IMR-90 (cell line): ENCODE measurements at regions not wholly inside any gene's neighbourhood (a gene's known extent, or its start where the extent isn't known, plus 50 kb on each side); places are given as distances from the start of the nearest gene placed in this dataset.
A peak's percentile ranks its signal among the peaks of the same experiment; 100 is the strongest.

ENCODE experiments used
- ATAC-seq: fragments of 200-7000 bp; cut with Tn5 transposase; 2 replicates; pipeline ENCODE4 v1.9.1; 2020; ENCODE audit warnings: low read depth, mild to moderate bottlenecking, moderate library complexity
- BruUV-seq: library from RNA; stranded (reverse); fragments of 400-500 nt; replicated peaks from 2 replicates; lab custom pipeline; 2021; lab: Mats Ljungman, UMichigan
- CTCF ChIA-PET: fragments of 300-600 bp; formaldehyde crosslinking; extraction: SDS; loops from one replicate; lab custom pipeline; 2021; ENCODE audit warnings: antibody characterized with exemption; lab: Yijun Ruan, JAX
- POLR2A ChIA-PET: fragments of 300-600 bp; sonication (Branson Sonifier 250); formaldehyde crosslinking; loops from one replicate; lab custom pipeline; 2022; ENCODE audit warnings: antibody characterized with exemption; ENCODE audit not compliant: unreplicated experiment; lab: Charles Lee
- DNase-seq: peaks from one replicate; pipeline ENCODE4 v3.0.0; 2013
- H2AFZ ChIP-seq: replicated peaks from 2 replicates; pipeline ENCODE3; 2013; ENCODE audit warnings: low read length, mild to moderate bottlenecking; ENCODE audit not compliant: poor library complexity
- H2AK5ac ChIP-seq: 2 replicates; pipeline ENCODE4 v1.6.1; 2013; ENCODE audit warnings: low read depth, low read length, inconsistent platforms
- H2AK9ac ChIP-seq: replicated peaks from 2 replicates; pipeline ENCODE3; 2013; ENCODE audit warnings: mild to moderate bottlenecking, low read depth, low read length, moderate library complexity; ENCODE audit not compliant: poor library complexity
- H2BK120ac ChIP-seq: 2 replicates; pipeline ENCODE4 v1.6.1; 2013; ENCODE audit warnings: low read depth, low read length, inconsistent platforms
- H2BK15ac ChIP-seq: 3 replicates; pipeline ENCODE4 v1.6.1; 2013; ENCODE audit warnings: low read depth, low read length, inconsistent platforms
- H2BK20ac ChIP-seq: 2 replicates; pipeline ENCODE4 v1.6.1; 2013; ENCODE audit warnings: low read depth, mild to moderate bottlenecking, inconsistent platforms, low read length, moderate library complexity
- H2BK5ac ChIP-seq: 2 replicates; pipeline ENCODE4 v1.6.1; 2013; ENCODE audit warnings: mild to moderate bottlenecking, low read depth, low read length, inconsistent platforms; ENCODE audit not compliant: poor library complexity, severe bottlenecking
- H3K14ac ChIP-seq: replicated peaks from 2 replicates; pipeline ENCODE4 v1.6.1; 2013; ENCODE audit warnings: low read depth, low read length, inconsistent platforms
- H3K18ac ChIP-seq: 2 replicates; pipeline ENCODE4 v1.6.1; 2013; ENCODE audit warnings: low read depth, low read length, control low read depth
- H3K23ac ChIP-seq: 2 replicates; pipeline ENCODE4 v1.6.1; 2013; ENCODE audit warnings: low read depth, low read length, inconsistent platforms
- H3K27ac ChIP-seq: 2 replicates; pipeline ENCODE4 v1.5.1; 2013; ENCODE audit warnings: mild to moderate bottlenecking, control low read depth, low read length; ENCODE audit not compliant: insufficient read depth
- H3K27me3 ChIP-seq: 2 replicates; pipeline ENCODE4 v1.6.1; 2013; ENCODE audit warnings: low read length; ENCODE audit not compliant: control insufficient read depth, insufficient read depth
- H3K36me3 ChIP-seq: 2 replicates; pipeline ENCODE4 v1.6.1; 2013; ENCODE audit warnings: low read length, mixed read lengths; ENCODE audit not compliant: control insufficient read depth, insufficient read depth
- H3K4ac ChIP-seq: 2 replicates; pipeline ENCODE4 v1.6.1; 2013; ENCODE audit warnings: low read depth, low read length, inconsistent platforms
- H3K4me1 ChIP-seq: 2 replicates; pipeline ENCODE4 v1.6.1; 2013; ENCODE audit warnings: low read length, mixed read lengths; ENCODE audit not compliant: control insufficient read depth, insufficient read depth
- H3K4me2 ChIP-seq: 2 replicates; pipeline ENCODE4 v1.6.1; 2013; ENCODE audit warnings: low read depth, mild to moderate bottlenecking, control low read depth, low read length, moderate library complexity
- H3K4me3 ChIP-seq: 2 replicates; pipeline ENCODE4 v1.5.1; 2013; ENCODE audit warnings: low read depth, mild to moderate bottlenecking, control low read depth, low read length, moderate library complexity; ENCODE audit not compliant: insufficient read depth
- H3K56ac ChIP-seq: 2 replicates; pipeline ENCODE4 v1.6.1; 2013; ENCODE audit warnings: low read length, inconsistent platforms; ENCODE audit not compliant: insufficient read depth; ENCODE audit errors: extremely low read depth
- H3K79me1 ChIP-seq, 2 experiments: 2 replicates each; pipeline ENCODE4 v1.6.1; 2013; ENCODE audit warnings: low read length in 2 of 2, inconsistent platforms in 1 of 2, low read depth in 1 of 2
- H3K9ac ChIP-seq: 2 replicates; pipeline ENCODE4 v1.6.1; 2013; ENCODE audit warnings: low read depth, low read length, control low read depth
- H3K9me1 ChIP-seq: 2 replicates; pipeline ENCODE4 v1.6.1; 2013; ENCODE audit warnings: low read length, inconsistent platforms; ENCODE audit not compliant: insufficient read depth
- H3K9me3 ChIP-seq: 2 replicates; pipeline ENCODE4 v1.6.1; 2013; ENCODE audit warnings: low read length; ENCODE audit not compliant: control insufficient read depth, insufficient read depth
- H4K20me1 ChIP-seq: 2 replicates; pipeline ENCODE4 v1.6.1; 2013; ENCODE audit warnings: low read length, inconsistent platforms; ENCODE audit not compliant: insufficient read depth
- H4K5ac ChIP-seq: 2 replicates; pipeline ENCODE4 v1.6.1; 2013; ENCODE audit warnings: mild to moderate bottlenecking, low read depth, low read length, control low read depth
- H4K8ac ChIP-seq, 2 experiments: 2 replicates each; pipeline ENCODE4 v1.6.1; 2013; ENCODE audit warnings: low read depth in 2 of 2, low read length in 2 of 2, control low read depth in 1 of 2, inconsistent platforms in 1 of 2
- H4K91ac ChIP-seq: 2 replicates; pipeline ENCODE4 v1.6.1; 2013; ENCODE audit warnings: low read depth, low read length, inconsistent platforms; ENCODE audit not compliant: insufficient read depth
- BHLHE40 ChIP-seq: fragments of 150-350 bp; IDR thresholded peaks from 2 replicates; pipeline ENCODE4 v1.6.1; 2016; ENCODE audit warnings: mild to moderate bottlenecking, low read depth, low read length
- CEBPB ChIP-seq: IDR thresholded peaks from 2 replicates; pipeline ENCODE4 v1.6.1; 2012; ENCODE audit warnings: low read depth, low read length, improper control_type of control experiment
- CHD1 ChIP-seq: IDR thresholded peaks from 2 replicates; pipeline ENCODE4 v1.6.1; 2012; ENCODE audit warnings: low read depth, low read length, improper control_type of control experiment
- CTCF ChIP-seq: conservative IDR thresholded peaks from 2 replicates; pipeline ENCODE4 v1.5.1; 2012; ENCODE audit warnings: mild to moderate bottlenecking, low read depth, low read length, improper control_type of control experiment
- ELK1 ChIP-seq: fragments of 150-350 bp; IDR thresholded peaks from 2 replicates; pipeline ENCODE4 v1.6.1; 2016; ENCODE audit warnings: low read depth, mild to moderate bottlenecking, low read length, moderate library complexity, borderline replicate concordance
- FOS ChIP-seq: fragments of 150-350 bp; IDR thresholded peaks from 2 replicates; pipeline ENCODE4 v1.6.1; 2016; ENCODE audit warnings: low read depth, low read length
- MAZ ChIP-seq: IDR thresholded peaks from 2 replicates; pipeline ENCODE4 v1.6.1; 2012; ENCODE audit warnings: low read depth, mild to moderate bottlenecking, low read length, improper control_type of control experiment, moderate library complexity, borderline replicate concordance
- MXI1 ChIP-seq: IDR thresholded peaks from 2 replicates; pipeline ENCODE4 v1.6.1; 2012; ENCODE audit warnings: low read depth, mild to moderate bottlenecking, low read length, moderate library complexity, borderline replicate concordance
- NFE2L2 ChIP-seq: fragments of 150-350 bp; IDR thresholded peaks from 2 replicates; pipeline ENCODE4 v1.6.1; 2016; ENCODE audit warnings: low read depth, mild to moderate bottlenecking, low read length
- POLR2A ChIP-seq: IDR thresholded peaks from 2 replicates; pipeline ENCODE4 v1.6.1; 2012; ENCODE audit warnings: mild to moderate bottlenecking, low read depth, low read length
- RAD21 ChIP-seq: IDR thresholded peaks from 2 replicates; pipeline ENCODE4 v1.6.1; 2012; ENCODE audit warnings: low read length, improper control_type of control experiment
- RCOR1 ChIP-seq: IDR thresholded peaks from 2 replicates; pipeline ENCODE4 v1.6.1; 2012; ENCODE audit warnings: mild to moderate bottlenecking, low read length, improper control_type of control experiment; ENCODE audit not compliant: insufficient replicate concordance
- SMC3 ChIP-seq: fragments of 150-350 bp; IDR thresholded peaks from 2 replicates; pipeline ENCODE4 v1.6.1; 2016; ENCODE audit warnings: low read depth, mild to moderate bottlenecking, antibody characterized with exemption, low read length, moderate library complexity
- WGBS, 2 experiments: methylation state at CpG; one replicate each; pipeline versions ENCODE4 v1.1.5 to v1.1.7; 2013; ENCODE audit warnings: missing lambda C conversion rate in 2 of 2; ENCODE audit not compliant: insufficient read length in 1 of 2; ENCODE audit errors: extremely low coverage in 2 of 2; 5-methylcytosine and 5-hydroxymethylcytosine counted together
- dilution Hi-C: fragments of 300-500 bp; cut with HindIII; formaldehyde crosslinking; loops from one replicate; pipeline ENCODE4 v1.14.3; 2018; ENCODE audit warnings: low sequenced_read_pairs; ENCODE audit not compliant: unreplicated experiment
- in situ Hi-C: fragments of 300-500 bp; cut with MboI; formaldehyde crosslinking; loops from 3 replicates; pipeline ENCODE4 v1.14.3; 2019; ENCODE audit warnings: low sequenced_read_pairs, inconsistent platforms, mixed read lengths
- intact Hi-C: fragments of 100-400 bp; cut with micrococcal nuclease; formaldehyde crosslinking; loops from 2 replicates; pipeline ENCODE4 v1.10.0; 2022
- TF ChIP-seq, protein P1 (sequence below): fragments of 150-350 bp; IDR thresholded peaks from 2 replicates; pipeline ENCODE4 v1.6.1; 2017; ENCODE audit warnings: mild to moderate bottlenecking, antibody characterized with exemption, low read length, low read depth

DNA sequence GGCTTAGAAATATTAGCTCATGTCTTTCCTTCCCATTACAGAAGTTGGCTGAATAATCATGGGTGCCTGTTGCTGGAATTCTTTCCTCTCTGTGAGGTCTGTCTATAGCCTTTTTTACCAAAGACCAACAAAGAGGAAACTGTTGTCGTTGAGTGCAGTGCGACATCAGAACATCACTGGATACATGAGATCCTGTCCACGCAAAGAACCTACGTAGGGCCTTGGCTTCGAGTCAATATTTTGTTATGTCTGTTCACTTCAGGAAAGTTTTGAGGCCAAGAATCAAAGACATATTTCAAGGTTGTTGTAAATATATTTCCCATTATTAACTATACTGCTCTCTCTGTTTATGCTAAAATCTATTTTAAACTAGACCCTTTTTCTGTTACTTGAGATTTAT, 101.5 kb upstream of the IL12A start:
- CTCF ChIA-PET = interaction anchor here (0.5 to 6.2 kb wide), 5 partner anchors 25 to 121 kb away, joined by 3 to 93 read pairs (median 4); partner anchors contain the start of gene IL12A
- POLR2A ChIA-PET = no interaction called here
- peaks cover 17% of the 10 kb centered on the region for H3K4me1 ChIP-seq

More for the DNA sequence above, 101.5 kb upstream of the IL12A start:
- no peak overlapping the region for H3K27ac ChIP-seq
- H3K23ac ChIP-seq = no peak overlapping the region
- DNase-seq (no peak), ATAC-seq (no peak)
- no peak overlapping the region for H2AK5ac ChIP-seq
- H3K14ac ChIP-seq = no peak overlapping the region
- H4K20me1 ChIP-seq = peaks cover 7% of the 10 kb centered on the region; the same call in 1 of the 2 replicates
- H3K4ac ChIP-seq = no peak overlapping the region
- no peaks in the 10 kb centered on the region for H3K9me3 ChIP-seq
- no peak overlapping the region for H3K4me2 ChIP-seq
- dilution Hi-C loops = no loop called here
- no CpG with 5 or more reads among the region's 5 CpGs for WGBS, 2 experiments
- TF ChIP-seq, protein P1, sequence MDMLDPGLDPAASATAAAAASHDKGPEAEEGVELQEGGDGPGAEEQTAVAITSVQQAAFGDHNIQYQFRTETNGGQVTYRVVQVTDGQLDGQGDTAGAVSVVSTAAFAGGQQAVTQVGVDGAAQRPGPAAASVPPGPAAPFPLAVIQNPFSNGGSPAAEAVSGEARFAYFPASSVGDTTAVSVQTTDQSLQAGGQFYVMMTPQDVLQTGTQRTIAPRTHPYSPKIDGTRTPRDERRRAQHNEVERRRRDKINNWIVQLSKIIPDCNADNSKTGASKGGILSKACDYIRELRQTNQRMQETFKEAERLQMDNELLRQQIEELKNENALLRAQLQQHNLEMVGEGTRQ = no peak
- no peak for TF ChIP-seq FOS
- no peak for TF ChIP-seq ELK1
- no peak for TF ChIP-seq RCOR1
- TF ChIP-seq CEBPB = no peak
- TF ChIP-seq RAD21 = no peak
- TF ChIP-seq CTCF = no peak
- no peak for TF ChIP-seq MAZ
- TF ChIP-seq POLR2A = no peak
- TF ChIP-seq NFE2L2 = no peak
- no peak for TF ChIP-seq SMC3
- TF ChIP-seq MXI1 = no peak
- no peak for TF ChIP-seq BHLHE40
- TF ChIP-seq CHD1 = no peak
- H4K5ac ChIP-seq = no peak overlapping the region
- no peak overlapping the region; the same call in 1 of the 2 replicates for H3K18ac ChIP-seq
- no peak overlapping the region for H4K91ac ChIP-seq
- H2AK9ac ChIP-seq = no peak overlapping the region
- no peak overlapping the region for H2BK20ac ChIP-seq
- no peak overlapping the region; a peak in 1 of 4 replicates for H4K8ac ChIP-seq
- no peak overlapping the region for H2AFZ ChIP-seq
- H3K9me1 ChIP-seq = peaks cover 7% of the 10 kb centered on the region
- H3K36me3 ChIP-seq = no peaks in the 10 kb centered on the region; the same call in 1 of the 2 replicates
- intact Hi-C loops = loop anchor here (5.0 kb wide), 1 partner anchor 100 kb away; the partner anchor contains the start of gene IL12A
- 0 out of 3 replicates have a peak overlapping the region, but pooled peaks have one; percentile 7 for H2BK15ac ChIP-seq
- no peaks in the 10 kb centered on the region for H3K27me3 ChIP-seq
- H3K9ac ChIP-seq = no peak overlapping the region
- no peak overlapping the region for H2BK120ac ChIP-seq
- H3K56ac ChIP-seq = no peak overlapping the region
- H3K79me1 ChIP-seq = peaks cover 40 to 48% of the 10 kb centered on the region in 2 experiments
- no TSS peak for BruUV-seq
- in situ Hi-C loops = loop anchor here (25.0 kb wide), 2 partner anchors 275 to 525 kb away; no protein-coding TSS in a partner anchor
- H3K4me3 ChIP-seq = no peak overlapping the region
- H2BK5ac ChIP-seq = no peak overlapping the region
